Stimulated activated CD4-positive, alpha-beta T cell treated with anti-CD3 and anti-CD28 coated beads, TNF-alpha, amount 100 ng/mL, for 24 hours (primary cell): ENCODE measurements at regions not wholly inside any gene's neighbourhood (a gene's known extent, or its start where the extent isn't known, plus 50 kb on each side); places are given as distances from the start of the nearest gene placed in this dataset.
"Not testable (repeated sequence)": the region's sequence is repeated elsewhere in the genome, so short reads cannot be mapped to it uniquely, and the experiment has no call there.

Experiments used
- DNase-seq, 3 experiments: peaks; one replicate each; pipeline ENCODE4 v3.0.0-alpha.2; 2020; ENCODE audit warnings: low read depth in 3 of 3

DNA sequence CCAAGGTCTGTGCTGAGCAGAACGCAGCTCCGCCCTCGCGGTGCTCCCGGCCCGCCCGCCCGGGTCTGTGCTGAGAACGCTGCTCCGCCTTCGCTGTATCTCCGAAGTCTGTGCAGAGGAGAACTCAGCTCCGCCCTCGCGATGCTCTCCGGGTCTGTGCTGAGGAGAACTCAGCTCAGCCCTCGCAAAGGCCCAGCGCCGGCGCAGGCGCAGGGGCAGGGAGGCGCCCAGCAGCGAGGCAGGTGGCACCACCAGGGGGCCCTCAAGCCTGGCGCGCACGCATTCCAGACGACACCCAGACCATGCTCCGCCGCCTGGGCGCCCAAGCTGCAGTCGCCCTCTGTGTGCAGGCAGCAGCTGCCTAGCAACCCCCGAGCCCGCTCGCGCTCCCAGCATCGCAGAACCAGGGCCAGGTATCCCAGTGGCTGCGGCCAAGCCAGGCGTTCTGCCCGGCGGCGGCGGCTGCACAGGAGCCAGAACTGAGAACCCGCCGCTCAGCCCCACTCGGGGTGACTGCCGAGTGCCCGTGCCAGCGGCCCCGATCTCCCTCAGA is 672.1 kb upstream of the DEFB115 start:
- peak in 1 of 3 experiments; percentile 38 for DNase-seq

GRCh38 chr20:30586178-30586577 is 671.3 kb upstream of the DEFB115 start:
- DNase-seq: not testable (repeated sequence)

DNA sequence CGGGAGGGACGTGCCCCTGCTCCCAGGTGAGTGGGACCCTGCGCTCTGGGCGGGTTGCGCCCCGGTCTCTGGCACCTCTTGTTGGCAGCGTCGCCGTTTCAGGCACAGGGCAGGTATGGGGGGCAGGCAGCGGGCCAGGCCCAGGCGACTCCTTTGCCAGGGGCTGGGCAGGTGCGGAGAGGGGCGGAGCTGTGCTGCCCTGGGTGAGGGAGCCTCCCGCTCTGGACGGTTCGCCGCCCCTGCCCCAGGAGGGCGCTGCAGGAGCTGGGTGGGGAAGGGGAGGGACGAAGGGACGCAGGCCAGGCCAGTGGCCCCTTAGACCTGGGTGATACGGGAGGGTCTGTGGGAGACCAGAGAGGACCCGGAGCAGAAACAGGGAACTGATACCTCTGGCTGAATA is 663.9 kb upstream of the DEFB115 start:
- no peak for DNase-seq

- no peak for DNase-seq
Observed at GRCh38 chr20:30594112-30594511, 663.4 kb upstream of the DEFB115 start.

- DNase-seq: no peak
Observed at GRCh38 chr20:30595698-30596097, 661.8 kb upstream of the DEFB115 start.

DNA sequence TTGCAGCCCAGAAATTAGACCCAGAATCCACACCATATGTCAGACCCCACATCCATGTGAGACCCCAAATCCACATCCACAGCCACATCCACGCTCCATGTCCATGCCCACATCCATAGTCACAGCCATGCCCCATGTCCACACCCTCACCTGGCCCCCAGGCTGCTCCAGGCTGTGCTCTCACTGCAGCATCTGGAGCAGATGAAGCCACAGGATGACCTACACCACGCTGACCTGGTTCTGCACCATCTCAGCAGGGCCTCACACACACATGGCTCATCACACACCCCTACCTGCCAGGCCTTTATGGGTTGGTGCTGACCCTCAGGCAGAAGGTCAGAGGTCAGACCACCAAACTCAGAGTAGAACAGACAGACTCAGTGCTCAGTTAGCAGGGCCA is 660.0 kb upstream of the DEFB115 start:
- DNase-seq: not testable (repeated sequence)

DNA sequence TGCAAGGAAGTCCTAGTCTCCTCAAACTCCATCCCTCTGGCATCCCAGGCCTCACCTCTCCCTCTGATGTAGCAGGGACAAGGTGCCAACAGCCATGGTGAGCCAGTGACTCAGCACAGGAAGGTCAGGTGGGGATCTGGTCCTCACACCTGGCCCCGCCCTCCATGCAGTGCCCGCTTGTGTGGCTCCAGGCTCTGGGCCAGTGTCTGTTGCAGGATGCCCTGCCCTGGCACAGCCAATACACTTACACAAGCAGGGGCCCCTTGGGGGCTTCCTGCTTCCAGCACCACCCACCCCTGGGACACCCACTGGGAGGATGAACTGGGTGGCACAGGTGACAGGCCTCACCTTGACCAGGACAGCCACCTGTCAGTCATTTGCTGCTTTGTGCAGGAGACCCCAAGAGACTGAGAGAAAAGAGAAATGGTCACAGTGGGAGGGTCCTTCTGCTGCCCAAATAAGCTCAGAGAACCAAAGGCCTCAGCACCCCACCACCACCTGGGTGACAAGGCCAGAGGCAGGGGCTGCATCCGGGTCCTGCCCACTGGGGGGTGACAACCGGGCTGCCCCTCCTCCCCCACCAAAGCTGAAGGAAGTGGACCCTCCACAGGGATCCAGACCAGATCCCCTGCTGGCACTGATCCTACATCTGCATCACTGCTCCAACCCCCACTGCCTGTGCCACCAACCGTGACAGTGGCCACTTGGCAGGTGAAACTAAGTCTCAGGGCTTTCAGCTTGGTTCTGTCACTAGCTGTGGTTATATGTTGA is 658.8 kb upstream of the DEFB115 start:
- DNase-seq: no peak

- DNase-seq: no peak
Observed at GRCh38 chr20:30599990-30600389, 657.5 kb upstream of the DEFB115 start.

GRCh38 chr20:30601974-30602373 is 655.5 kb upstream of the DEFB115 start:
- no peak for DNase-seq

- DNase-seq: no peak
Observed at GRCh38 chr20:30602424-30602823, 655.0 kb upstream of the DEFB115 start.

GRCh38 chr20:30606990-30607389 is 650.5 kb upstream of the DEFB115 start:
- DNase-seq: no peak

DNA sequence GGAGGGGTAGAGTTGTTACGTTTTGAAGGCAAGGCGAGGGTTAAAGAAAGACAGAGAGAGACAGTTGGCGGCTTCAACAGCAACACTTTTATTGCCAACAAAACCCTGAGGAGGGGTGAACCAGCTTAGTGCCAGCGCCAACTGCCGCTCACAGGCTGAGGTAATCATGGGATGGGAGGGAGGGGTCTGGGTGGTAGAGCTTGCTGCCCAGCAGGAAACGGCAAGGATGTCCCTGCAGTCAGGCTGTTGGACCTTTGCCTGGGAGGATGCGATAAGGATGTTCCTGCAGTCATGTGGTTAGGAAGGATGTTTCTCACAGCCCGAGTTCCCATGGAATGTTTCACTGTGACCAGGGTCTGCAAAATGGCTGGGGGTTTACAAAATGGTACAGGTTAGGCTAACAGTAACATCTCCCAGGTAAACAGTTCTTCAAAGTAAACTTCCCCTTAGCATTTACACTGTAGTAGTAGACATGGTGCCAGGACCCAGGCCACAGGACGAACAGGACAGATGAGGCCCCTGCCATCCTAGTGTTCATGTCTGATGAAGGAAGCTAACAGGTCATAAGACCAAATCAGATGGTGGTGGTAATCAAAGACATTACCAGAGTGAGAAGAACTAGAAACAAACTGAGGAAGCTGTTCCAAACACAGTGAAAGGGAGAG is 647.3 kb upstream of the DEFB115 start:
- no peak for DNase-seq

- no peak for DNase-seq
Observed at GRCh38 chr20:30610751-30611150, 646.7 kb upstream of the DEFB115 start.

DNA sequence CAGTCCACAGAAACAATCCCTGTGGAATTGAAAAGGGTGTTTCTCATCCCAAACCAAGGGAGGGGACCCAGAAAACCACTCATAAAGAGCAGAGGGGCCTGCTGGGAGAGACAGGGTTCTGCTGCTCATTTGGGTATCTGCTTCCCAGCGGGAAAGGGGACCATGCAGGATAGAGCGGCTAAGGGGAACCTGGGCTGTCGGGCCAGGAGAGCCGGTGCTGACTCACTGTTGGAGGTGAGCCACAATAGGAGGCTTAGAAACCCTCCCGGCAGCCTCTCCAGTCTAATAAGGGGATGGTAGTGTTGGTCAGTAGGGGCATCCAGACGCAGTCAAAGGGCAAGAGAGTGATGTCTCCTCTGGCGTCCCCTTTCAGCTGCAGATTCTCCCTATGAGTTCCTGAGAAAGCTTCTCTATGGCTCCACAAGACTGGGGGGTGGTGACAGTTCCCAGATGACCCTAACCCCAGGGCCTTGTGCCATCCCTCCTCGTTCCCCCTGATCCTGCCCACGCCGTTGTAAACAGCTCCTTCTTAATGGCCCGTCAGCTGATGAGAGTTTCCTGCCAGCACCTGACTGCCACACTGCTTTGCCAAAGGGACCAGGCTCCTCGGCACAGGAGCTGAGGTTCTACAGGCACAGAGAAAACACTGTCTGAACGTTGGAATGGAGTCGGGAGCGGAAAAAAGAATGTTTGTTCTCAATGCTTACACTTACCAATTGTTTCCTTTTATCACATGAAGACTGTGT is 646.1 kb upstream of the DEFB115 start:
- DNase-seq: no peak

GRCh38 chr20:30612344-30612743 is 645.1 kb upstream of the DEFB115 start:
- DNase-seq: no peak

- DNase-seq: not testable (repeated sequence)
Observed at GRCh38 chr20:30621346-30621745, 636.1 kb upstream of the DEFB115 start.

- not testable (repeated sequence) for DNase-seq
Observed at GRCh38 chr20:30624310-30624709, 633.2 kb upstream of the DEFB115 start.

- DNase-seq: not testable (repeated sequence)
Observed at GRCh38 chr20:30629376-30629775, 628.1 kb upstream of the DEFB115 start.

DNA sequence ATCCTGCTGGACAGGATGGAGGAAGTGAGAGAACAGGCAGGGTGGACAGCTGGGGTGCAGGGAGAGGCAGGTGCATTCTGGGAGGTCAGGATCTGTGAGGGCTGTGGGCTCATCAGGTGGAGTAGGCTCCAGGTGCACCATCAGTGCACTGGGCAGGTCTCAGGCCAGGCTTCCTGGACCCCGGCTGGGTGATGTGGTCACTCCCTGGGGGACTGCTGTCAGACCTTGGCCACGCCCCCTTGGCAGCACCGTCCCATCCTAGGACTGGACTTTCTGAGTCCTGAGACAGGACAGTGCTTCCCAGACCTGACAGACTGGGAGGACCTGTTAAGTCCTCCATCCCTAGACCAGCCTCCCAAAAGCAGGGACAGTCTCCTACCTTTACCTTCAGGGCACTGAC is 626.7 kb upstream of the DEFB115 start:
- no peak for DNase-seq

- not testable (repeated sequence) for DNase-seq
Observed at GRCh38 chr20:30631261-30631789, 626.1 kb upstream of the DEFB115 start.

GRCh38 chr20:30632773-30633172 is 624.7 kb upstream of the DEFB115 start:
- DNase-seq: not testable (repeated sequence)

DNA sequence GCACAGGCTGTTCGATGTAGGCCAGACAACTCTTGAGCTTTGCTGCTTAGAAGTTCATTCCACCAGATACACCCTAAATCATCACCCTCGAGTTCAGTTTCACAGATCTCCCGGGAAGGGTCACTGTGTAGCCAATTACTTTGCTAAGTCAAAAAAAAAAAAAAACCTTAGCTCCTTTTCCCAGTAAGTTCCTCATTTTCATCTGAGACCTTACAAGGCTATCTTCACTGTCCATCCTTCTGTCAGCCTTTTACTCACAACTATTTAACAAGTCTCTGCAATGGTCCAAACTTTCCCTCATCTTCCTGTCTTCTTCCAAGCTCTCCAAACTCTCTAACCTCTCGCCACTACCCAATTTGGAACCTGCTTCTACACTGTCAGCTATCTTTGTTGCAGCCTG is 615.9 kb upstream of the DEFB115 start:
- DNase-seq: not testable (repeated sequence)
